ENCODE measurements at regions not wholly inside any gene's neighbourhood (a gene's known extent, or its start where the extent isn't known, plus 50 kb on each side); places are given as distances from the start of the nearest gene placed in this dataset.
"Not testable (repeated sequence)": the region's sequence is repeated elsewhere in the genome, so short reads cannot be mapped to it uniquely, and the experiment has no call there.

DNA sequence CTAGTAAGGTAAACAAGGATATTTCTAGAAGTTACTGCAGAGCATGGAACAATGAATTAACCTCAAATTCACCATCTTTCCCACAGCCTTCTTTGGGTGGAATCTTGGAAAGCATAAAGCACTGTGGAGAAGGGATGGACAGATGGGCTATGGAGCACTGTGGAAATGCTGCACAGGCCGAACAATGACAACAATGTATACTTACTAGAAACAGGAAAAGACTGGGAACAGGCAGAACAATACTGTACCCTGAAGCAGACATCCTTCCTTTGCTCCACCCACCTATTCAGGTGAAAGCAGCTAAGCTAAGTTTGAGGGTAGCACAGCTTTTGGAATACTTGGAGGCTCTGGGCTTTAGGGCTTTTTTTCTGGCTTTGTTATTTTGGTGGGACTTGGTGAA, 250.6 kb upstream of the KLF8 start:
- DNase-seq: no peak

DNA sequence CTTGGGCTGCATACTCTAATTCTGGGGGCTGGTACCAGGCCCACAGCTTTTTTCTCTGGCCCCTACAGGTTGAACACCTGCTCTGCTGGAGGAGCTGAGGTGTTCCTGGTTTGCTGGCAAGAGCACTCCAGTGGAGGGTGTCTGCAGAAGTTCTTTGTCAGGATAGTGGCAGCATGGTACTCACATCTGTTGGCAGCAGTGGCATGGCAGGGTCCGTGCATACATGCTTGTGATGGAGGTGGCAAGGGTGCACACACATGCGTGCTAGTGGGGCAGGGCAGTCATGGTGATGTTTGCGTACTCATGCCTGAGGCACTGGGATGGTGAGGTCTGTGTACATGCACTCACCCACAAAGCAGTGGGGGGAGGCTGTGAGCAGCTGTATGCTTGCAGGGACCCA, 235.5 kb upstream of the KLF8 start:
- DNase-seq: no peak

DNA sequence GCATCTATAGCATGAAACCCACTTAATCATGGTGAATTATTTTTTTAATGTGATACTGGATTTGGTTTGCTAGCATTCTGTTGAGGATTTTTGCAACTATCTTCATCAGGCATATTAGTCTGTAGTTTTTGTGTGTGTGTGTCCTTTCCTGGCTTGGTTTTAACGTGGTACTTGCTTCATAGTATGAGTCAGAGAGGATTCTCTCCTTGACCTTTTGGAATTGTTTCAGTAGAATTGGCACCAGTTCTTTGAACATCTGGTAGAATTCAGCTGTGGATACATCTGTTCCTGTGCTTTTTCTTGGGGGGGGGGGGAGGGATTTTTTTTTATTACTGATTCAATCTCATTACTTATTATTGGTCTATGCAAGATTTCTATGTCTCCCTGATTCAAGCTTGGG, 232.0 kb upstream of the KLF8 start:
- no peak for DNase-seq

DNA sequence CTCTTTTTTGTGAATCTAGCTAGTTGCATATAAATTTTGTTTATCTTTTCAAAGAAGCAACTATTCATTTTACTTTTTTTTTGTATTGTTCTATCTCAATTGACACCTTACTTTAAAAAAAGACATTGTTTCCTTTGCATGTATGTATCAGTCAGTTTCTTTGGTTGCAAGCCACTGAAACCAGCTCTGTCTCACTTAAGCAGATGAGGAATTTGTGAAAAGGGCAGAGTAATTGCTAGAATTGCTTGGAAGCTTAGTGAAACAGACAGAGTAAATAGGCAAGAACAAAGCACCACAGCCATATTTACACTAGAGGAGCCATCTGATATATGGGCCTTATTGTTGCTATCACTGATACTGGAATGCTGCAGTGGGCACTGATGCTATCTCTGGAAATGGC, 231.4 kb upstream of the KLF8 start:
- no peak for DNase-seq

DNA sequence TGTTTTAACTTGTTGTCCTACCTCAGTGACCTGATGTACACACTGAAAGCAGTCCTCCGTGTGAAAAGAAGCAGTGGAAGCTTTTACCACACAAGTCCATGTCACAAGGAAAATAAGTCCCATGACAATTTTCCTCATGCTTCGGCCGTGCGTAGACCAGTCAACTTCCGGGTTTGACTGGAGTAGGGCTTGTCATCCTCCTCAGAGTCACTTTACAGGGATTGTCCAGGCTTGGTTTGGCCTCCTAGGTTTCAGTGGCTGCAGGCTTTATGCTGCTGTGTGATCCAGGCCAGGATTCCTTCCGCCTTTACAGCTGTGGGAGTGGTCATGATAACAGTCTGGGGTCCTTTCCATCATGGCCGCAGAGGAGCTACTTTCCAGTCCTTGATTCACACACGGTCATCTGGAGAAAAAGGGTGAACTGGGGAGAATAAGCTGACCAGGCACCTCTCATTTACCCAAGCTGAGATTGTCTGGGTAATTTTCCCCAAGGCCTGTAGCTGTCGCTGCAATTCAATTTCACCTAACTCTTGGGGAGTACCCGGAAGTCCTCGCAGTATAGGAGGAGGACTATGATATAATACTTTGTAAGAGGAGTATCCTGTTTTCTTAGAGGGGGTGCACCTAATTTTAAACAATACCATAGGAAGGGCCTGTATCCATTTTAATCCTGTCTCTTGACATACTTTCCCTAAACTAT, 206.1 kb upstream of the KLF8 start:
- no peak for DNase-seq

DNA sequence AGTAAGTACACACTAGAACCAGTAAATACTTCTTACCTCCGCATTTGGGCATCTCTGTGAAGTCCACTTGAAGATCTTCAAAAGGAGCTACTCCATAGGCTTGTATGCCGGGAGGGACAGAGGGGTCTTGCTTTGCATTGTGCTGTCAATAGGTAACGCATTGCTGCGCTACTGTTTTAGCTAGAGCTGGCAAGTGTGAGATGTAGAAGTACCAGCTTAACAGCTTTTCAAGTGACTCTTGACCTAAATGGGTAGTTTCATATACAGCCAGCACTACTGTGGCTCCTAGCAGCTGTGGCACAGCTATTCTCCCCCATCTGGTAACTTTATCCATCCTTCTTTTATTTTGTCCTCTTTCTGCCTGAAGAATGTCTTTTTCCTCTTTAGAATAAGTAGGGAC, 205.3 kb upstream of the KLF8 start:
- no peak for DNase-seq

DNA sequence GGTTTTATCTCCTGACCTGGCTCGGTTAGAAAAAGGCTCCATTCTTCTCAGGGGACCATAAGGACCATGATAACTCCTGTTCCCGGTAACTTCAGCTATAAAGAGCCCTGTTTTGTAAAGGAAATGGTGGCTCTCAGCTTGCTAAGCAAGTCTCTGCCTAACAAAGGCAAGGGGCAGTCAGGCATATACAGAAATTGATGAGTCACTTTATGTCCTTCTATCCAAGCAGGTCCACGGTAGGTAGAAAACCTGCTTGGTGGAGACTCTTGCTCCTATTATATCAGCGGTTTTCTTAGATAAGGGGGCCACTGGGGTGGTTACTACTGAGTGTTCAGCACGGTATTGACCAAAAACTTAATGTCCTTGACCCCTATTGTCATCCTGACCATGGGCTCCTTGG, 203.0 kb upstream of the KLF8 start:
- DNase-seq: no peak

DNA sequence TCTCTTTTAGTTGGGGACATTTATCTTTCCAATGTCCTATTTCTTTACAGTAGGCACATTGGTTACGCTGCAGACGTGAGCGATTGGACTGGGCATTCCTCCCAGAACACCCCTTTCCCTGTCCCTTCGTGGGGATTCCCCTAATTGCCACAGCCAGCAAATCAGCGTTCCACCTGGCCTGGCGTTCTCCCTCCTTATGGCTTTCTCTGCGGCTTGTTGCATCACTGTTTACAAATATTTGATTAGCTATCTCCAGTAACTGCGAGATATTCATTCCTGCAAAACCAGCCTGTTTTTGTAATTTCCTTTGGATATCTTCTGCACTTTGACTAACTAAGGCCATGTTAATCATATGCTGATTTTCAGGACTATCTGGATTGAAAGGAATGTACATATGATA, 202.5 kb upstream of the KLF8 start:
- DNase-seq: no peak

DNA sequence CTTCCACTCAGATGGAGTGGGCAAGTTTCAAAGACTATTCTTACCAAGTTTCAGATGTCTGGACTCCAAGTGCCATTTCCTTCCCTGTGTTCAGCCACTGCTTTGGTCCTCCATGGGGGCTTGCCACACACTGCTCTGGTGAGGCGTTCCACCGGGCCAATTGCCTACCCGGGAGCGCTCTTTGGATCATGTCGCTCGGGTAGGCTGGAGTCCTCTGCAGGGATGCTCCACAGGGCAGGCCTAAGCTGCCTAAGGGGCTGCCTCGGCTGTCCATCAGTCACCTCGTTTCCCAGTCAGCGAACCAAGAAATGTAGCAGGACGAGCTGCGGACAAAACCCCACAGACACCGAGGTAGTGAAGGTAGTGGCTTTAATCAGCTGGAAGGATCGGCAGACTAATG, 200.7 kb upstream of the KLF8 start:
- no peak for DNase-seq

DNA sequence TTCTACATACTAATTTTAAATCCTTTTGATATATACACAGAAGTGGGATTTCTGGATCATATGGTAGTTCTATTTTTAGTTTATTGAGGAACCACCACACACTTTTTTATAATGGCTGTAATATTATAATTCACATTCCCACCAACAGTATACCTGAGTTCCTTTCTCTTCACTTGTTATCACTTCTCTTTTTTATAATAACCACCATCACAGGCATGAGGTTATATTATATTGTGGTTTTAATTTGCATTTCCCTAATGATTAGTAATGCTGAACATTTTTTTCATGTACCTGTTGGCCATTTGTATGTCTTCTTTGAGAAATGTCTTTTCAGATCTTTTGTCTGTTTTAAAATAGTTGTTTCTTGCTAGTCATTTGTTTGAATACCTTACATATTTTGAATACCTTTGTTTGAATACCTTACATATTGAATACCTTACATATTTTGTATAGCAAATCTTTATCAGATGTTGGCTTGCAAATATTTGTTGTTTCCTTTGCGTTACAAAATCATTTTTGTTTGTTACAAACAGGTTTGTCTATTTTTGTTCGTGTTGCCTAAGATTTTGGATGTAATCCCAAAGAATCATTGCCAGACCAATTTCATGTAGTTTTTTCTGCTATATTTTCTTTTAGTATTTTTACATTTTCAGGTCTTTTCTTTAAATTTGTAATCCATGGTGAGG, 198.5 kb upstream of the KLF8 start:
- DNase-seq: no peak

DNA sequence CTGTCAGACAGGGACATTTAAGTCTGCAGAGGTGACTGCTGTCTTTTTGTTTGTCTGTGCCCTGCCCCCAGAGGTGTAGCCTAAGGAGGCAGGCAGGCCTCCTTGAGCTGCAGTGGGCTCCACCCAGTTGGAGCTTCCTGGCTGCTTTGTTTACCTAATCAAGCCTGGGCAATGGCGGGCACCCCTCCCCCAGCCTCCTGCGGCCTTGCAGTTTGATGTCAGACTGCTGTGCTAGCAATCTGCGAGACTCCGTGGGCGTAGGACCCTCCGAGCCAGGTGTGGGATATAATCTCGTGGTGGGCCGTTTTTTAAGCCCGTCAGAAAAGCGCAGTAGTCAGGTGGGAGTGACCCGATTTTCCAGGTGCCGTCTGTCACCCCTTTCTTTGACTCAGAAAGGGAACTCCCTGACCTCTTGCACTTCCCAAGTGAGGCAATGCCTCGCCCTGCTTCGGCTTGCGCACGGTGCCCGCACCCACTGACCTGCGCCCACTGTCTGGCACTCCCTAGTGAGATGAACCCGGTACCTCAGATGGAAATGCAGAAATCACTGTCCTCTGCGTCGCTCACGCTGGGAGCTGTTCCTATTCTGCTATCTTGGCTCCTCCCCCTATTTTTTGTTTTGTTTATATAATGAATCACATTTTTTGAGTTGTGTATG, 179.4 kb upstream of the KLF8 start:
- not testable (repeated sequence) for DNase-seq

DNA sequence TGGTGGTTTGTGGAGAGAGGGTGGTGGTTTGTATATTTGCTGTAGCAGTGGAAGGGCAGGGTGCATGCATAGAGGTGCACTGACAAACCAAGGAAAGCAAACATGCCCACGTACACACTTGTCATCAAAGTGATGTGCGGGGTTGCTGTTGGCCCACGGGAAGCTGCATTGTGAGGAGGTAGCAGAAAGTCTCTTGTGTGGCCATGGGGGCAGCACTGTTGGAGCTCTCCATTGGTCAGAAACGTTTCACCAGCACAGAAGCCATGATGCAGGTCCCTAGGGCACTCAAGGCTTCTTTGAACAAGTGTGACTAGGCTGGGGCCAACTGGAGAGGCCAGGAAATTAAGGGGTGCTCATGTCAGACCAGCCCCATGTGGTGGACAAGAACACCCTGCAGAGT, 174.8 kb upstream of the KLF8 start:
- DNase-seq: no peak

DNA sequence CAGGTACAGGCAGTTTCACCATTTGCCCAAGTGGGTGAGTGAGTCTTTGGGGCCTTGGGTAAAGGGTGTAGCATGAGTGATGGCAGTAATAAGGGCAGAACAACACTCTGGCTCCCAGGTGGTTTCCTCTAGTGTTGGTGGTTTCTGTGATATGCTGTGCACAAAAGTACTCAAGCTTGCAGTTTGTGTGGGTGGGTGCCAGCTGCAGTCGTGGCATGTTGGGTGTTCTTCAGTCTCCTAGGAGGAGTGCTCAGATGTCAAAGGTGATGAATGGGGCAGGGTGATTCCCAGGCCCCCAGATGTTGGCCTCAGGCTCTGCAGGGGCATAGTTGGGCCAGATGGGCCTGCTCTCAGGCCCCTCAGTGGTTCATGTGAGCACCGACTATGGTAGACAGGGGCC, 166.1 kb upstream of the KLF8 start:
- DNase-seq: no peak

DNA sequence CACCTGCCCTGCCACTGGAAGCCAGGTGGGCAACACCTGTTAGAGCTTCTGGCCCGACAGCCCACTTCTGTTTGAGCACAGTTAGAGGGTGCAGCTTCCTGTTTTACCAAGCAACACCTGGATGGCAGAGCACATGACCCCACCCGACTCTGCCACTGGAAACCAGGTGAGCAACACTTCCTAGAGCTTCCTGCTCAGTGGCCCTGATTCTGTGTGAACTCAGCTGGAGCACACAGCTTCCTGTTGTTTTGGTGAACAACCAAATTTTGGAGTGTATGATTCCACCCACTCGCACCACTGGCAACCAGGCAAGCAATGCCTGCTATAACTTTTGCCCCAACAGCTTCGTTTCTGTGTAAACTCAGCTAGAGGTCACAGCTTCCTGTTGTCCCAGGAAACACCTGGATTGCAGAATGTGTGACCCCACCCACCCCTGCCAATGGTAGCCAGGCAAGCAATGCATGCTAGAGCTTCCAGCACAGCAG, 163.8 kb upstream of the KLF8 start:
- DNase-seq: no peak

DNA sequence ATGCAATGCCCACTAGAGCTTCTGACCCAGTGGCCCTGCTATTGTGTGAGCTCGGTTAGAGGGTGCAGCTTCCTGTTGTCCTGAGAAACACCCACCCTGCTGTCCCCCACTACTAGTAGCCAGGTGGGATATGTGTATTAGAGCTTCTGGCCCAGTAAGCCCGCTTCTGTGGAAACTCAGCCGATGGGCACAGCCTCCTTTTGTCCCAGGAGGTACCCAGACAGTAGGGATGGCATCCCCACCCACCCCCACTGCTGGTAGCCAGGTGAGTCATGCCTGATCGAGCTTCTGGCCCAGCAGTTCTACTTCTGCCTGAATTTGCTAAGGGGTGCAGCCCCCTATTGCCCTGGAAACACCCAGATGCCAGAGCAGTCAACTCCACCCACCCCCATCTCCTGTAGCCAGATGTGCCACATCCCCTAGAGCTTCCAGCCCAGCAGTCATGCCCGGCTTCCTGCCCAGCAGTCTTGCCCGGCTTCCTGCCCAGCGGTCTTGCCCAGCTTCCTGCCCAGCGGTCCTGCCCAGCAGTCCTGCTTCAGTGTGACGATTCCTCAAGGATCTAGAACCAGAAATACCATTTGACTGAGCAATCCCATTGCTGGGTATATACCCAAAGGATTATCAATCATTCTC, 162.7 kb upstream of the KLF8 start:
- no peak for DNase-seq

DNA sequence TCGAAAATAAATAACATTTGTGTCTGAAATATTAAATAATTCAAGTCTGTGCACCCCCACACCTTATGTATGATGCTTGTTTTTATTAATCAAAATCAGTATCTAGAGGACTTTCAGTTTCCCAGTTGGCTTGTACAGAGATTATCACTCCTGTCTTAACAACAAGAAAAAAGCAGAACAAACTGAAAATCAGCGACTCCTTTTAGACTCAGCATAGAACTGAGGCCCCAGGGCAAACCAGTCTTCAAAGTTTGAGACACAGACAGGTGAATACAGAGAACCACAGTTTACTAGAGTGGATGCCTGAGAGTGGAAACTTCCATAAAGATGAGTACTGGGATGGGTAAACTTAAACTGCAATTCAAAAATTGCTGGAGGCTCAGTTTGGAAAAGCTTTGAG, 142.8 kb upstream of the KLF8 start:
- DNase-seq: no peak

DNA sequence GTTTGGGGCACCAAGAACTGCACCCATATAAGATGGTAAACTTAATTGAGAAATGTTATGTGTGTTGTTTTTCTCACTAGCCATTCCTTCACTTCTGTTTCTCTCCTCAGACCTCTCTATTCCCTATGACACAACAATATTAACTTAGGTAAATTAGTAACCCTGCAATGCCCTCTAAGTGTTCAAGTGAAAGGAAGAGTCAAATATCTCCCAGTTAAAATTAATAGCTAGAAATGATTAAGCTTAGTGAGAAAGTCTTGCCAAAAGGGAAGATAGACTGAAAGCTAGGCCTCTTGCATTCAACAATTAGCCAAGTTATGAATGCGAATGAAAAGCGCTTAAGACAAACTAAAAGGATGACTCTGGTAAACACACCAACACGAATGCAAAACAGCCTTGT, 132.9 kb upstream of the KLF8 start:
- peak; percentile 2 for DNase-seq

DNA sequence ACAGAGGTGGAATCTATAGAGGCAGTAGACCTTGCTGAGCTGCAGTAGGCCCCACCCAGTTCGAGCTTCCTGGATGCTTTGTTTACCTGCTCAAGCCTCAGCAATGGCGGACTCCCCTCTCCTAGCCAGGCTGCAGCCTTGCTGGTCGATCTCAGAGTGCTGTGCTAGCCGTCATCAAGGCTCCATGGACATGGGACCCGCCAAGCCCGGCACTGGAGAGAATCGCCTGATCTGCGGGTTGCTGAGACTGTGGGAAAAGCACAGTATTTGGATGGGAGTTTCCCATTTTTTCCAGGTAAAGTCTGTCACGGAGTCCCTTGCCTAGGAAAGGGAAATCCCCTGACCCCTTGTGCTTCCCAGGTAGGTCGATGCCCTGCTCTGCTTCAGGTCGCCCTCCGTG, 124.8 kb upstream of the KLF8 start:
- peak; percentile 59 for DNase-seq

DNA sequence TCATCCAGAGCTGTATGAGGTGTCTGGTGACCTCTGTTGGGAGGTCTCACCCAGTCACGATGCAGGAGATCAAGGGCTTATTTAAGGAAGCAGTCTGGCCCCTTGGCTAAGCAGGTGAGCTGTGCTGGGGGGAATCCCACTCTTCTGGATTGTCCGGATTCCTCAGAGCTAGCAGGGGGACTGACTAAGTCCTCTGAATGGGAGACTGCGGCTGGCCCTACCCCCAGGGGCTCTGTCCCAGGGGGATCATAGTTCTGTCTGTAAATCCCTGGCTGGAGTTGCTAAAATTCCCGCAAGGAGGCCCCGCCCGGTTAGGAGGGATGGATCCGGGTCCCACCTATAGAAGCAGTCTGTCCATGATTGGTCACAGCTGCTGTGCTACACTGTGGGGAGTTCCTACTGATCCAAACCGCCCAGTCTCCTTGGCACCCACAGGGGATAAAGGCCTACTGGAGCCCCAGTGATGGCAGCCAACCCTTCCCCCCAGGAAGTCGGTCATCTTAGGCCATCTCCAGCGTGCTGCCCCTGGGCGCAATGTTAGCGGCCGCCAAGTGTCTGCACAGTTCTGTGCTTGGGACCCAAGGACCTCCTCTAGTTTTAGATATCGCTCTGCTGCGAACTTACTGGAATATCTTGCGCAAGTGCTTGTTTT, 118.2 kb upstream of the KLF8 start:
- DNase-seq: no peak

DNA sequence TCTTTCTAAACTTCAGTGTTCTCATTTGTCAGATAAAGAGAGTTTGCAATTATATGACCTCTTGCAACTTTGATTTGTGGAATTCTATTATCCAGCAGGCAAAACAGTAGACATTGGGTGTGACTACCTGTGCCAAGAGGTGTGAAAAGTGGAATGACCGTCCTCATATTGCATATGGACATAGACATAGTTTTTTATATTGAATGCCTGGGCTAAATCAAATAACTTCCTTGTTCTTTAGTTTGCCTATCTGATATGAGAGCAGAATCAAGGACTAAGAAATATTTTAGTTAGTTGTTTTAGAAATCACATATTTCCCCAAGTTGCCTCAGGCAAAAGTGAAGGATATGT, 117.7 kb upstream of the KLF8 start:
- DNase-seq: no peak

DNA sequence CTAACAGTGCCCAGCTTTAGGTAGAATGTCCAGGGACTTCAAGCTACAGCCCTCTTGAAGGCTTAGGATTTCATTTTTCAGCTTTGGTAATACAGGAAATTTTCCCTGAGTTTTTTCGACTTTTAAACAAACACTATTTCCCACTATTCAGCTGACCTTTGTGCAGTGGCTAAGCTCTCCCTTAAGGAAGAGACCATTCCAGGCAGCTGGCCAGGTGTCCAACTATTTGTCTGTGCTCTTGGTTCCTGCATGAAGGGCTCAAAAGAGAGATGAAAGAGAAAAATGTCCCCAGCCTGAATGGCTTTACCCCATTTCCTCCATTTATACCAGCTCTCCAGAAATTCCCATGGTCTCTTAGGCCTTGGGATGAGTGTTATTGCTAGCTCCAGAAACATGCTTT, 111.9 kb upstream of the KLF8 start:
- DNase-seq: no peak

DNA sequence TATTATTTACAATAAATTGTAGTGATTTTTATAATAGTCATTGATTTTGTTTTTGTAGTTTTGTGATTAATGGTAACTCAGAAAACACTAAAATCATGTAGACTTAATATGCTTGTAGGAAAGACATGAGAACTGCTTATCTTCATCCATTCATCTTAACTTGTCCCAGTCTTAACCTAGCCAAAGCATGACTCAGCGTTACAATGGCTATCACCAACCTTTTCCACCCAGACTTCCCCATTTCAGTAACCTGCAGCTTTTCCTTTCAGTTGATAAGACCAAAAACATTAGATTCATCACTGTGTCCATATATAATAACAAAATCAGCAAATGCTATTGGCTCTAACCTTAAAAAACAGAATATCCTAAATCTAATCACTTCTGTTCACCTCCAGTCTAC, 106.2 kb upstream of the KLF8 start:
- no peak for DNase-seq

DNA sequence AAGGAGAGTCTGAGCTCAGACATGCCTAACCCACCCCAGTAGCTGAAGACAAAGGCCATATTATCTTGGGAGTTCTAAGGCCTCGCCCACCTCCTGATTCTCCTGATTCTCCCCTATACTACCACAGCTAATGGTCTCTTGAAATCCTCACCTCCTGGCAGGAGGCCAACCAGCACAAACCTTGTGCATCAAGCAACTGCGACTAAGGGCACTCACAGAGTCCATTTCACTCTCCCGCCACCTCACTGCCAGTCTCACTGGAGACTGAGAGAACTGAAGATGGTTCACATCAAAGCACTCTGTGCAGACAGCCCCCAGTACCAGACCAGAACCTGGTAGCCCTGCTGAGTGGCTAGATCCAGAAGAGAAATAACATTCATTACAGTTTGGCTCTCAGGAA, 102.1 kb upstream of the KLF8 start:
- DNase-seq: no peak

DNA sequence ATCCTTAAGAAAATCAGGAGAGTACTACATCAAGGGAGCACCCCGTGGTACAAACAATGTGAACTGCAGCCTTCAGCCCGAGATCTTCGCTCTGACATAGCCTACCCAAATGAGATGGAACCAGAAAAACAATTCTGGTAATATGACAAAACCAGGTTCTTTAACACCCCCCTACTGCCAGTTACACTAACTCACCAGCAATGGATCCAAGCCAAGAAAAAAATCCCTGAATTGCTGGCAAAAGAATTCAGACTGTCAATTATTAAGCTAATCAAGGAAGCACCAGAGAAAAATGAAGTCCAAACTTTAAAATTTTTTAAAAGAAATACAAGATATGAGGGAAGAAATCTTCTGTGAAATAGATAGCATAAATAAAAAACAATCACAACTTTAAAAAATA, 101.7 kb upstream of the KLF8 start:
- no peak for DNase-seq
